Left ventricle myocardium inferior (tissue), 1 donor: ENCODE measurements at regions not wholly inside any gene's neighbourhood (a gene's known extent, or its start where the extent isn't known, plus 50 kb on each side); places are given as distances from the start of the nearest gene placed in this dataset.

ENCODE experiments used
- DNase-seq: peaks from one replicate; pipeline ENCODE4 v3.0.0-alpha.2; 2020
- H3K27ac ChIP-seq: fragments of 200-600 bp; replicated peaks from 2 replicates; pipeline ENCODE4 v1.8.0; 2021
- H3K27me3 ChIP-seq: fragments of 200-600 bp; 2 replicates; pipeline ENCODE4 v1.8.0; 2021; ENCODE audit warnings: low read depth
- H3K36me3 ChIP-seq: fragments of 200-600 bp; 2 replicates; pipeline ENCODE4 v1.8.0; 2021
- H3K4me1 ChIP-seq: fragments of 200-600 bp; 2 replicates; pipeline ENCODE4 v1.8.0; 2021
- H3K4me3 ChIP-seq: fragments of 200-600 bp; 2 replicates; pipeline ENCODE4 v1.8.0; 2021; ENCODE audit warnings: mild to moderate bottlenecking, moderate library complexity
- H3K9me3 ChIP-seq: fragments of 200-600 bp; replicated peaks from 2 replicates; pipeline ENCODE4 v1.8.0; 2021
- intact Hi-C: fragments of 100-400 bp; cut with micrococcal nuclease; formaldehyde crosslinking; loops from one replicate; pipeline ENCODE4 v1.11.0; 2022
- TF ChIP-seq, protein P1 (sequence below): fragments of 200-600 bp; IDR thresholded peaks from 2 replicates; pipeline ENCODE4 v1.8.0; 2021; ENCODE audit warnings: antibody characterized with exemption, mild to moderate bottlenecking, borderline replicate concordance
- donor health status: DM: no; HTN: yes; CAD: no; lungs with severe emphysema.

DNA sequence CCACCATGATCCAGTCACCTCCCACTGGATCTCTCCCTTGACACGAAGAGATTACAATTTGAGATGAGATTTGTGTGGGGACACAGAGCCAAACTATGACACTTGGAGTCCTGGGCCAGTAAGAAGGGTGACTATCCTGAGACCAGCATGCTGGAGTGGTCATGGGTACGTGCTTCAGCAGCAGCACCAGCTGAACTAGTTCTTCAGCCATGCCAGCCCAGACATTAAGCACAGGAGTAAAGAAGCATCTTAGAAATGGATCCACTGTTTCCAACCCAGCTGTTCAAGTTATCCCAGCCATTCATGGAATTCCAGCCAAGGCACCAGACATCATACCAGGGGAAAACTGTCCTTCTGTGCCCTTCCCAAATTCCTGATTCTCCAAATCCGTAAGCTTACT is 370.0 kb downstream of the MAFB start:
- H3K27ac ChIP-seq, result no peak overlapping the region
- no peaks in the 10 kb centered on the region for H3K36me3 ChIP-seq
- intact Hi-C loops, result no loop called here
- DNase-seq, result no peak
- H3K4me3 ChIP-seq, result no peak overlapping the region
- H3K9me3 ChIP-seq, result no peaks in the 10 kb centered on the region
- peaks cover 5% of the 10 kb centered on the region for H3K27me3 ChIP-seq
- H3K4me1 ChIP-seq, result no peaks in the 10 kb centered on the region
- TF ChIP-seq, protein P1, sequence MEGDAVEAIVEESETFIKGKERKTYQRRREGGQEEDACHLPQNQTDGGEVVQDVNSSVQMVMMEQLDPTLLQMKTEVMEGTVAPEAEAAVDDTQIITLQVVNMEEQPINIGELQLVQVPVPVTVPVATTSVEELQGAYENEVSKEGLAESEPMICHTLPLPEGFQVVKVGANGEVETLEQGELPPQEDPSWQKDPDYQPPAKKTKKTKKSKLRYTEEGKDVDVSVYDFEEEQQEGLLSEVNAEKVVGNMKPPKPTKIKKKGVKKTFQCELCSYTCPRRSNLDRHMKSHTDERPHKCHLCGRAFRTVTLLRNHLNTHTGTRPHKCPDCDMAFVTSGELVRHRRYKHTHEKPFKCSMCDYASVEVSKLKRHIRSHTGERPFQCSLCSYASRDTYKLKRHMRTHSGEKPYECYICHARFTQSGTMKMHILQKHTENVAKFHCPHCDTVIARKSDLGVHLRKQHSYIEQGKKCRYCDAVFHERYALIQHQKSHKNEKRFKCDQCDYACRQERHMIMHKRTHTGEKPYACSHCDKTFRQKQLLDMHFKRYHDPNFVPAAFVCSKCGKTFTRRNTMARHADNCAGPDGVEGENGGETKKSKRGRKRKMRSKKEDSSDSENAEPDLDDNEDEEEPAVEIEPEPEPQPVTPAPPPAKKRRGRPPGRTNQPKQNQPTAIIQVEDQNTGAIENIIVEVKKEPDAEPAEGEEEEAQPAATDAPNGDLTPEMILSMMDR, result no peak

DNA sequence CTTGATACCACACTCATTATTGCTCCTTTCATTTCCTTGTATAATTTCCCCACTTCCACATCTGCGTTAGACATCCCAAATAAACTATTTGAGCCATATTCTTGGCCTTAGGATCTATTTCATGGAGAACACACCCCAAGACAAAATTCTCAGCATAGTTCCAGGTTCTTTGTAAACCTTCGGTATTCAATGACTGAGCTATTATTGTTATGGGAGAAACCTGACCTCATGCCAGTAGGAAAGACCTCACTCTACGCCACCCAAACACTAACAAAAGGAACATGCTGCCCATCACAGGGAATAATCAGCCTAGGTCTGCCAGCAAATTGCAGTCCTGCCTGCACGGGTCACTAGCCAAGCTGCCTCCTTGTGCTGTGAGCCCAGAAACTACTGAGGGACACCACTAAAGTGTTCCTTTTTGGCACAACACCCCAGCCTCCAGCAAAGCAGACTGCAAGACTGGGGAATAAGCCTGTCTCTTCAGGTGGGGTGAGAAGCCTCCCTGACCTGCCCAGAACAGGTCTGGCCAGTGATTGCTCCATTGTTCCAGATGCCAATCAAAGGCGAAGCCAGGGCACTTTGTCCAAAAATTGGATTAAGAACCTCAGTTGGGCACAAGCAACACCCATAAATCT is 371.8 kb downstream of the MAFB start:
- Histone ChIP-seq H3K4me3 (no peak overlapping the region), H3K36me3 (no peaks in the 10 kb centered on the region), H3K27ac (no peak overlapping the region), H3K4me1 (no peaks in the 10 kb centered on the region), H3K27me3 (peaks cover 5% of the 10 kb centered on the region), H3K9me3 (no peaks in the 10 kb centered on the region)
- intact Hi-C loops, result no loop called here
- TF ChIP-seq, protein P1, result no peak
- no peak for DNase-seq

DNA sequence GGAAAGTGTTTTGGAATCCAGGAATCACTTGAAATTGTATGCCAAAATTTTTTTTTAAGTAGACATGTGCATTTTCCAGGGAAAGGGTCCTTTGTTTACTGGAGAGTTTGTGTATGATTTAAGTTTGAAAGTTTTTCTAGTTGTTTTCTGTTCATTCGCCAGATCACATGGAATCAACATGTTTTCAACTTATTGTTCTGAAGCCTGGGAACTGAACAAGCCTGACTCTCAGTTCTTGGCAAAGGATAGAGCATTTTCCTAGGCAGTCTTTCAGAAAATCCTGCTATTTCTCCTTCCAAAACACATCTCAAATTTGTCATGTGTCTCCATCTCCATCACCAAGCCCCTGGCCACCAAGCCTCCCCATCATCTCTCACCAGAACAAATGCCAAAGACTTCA is 374.8 kb downstream of the MAFB start:
- intact Hi-C loops, result no loop called here
- peak overlapping the region; percentile 59 for H3K27ac ChIP-seq
- no peaks in the 10 kb centered on the region for H3K36me3 ChIP-seq

DNA sequence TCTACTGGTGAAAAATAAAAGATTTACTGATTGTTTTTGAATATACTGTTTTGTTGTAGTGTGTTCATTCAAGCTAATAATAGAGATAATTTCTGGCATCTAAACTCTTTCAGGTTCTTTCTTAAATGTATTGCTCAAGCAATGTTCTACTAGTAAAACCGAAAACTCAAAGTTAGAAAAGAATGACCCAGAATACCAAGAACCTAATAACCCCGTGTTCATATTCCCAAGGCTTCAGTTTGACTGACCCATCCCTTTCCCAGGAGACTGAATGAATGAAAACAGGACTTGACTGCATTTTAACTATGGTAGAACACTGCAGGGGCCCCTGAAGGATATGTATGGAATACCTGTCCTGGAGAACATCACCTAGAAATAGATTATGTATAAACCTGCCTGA is 375.3 kb downstream of the MAFB start:
- Histone ChIP-seq H3K9me3 (no peaks in the 10 kb centered on the region), H3K27me3 (peaks cover 5% of the 10 kb centered on the region), H3K4me3 (no peak overlapping the region), H3K36me3 (no peaks in the 10 kb centered on the region), H3K27ac (peak overlapping the region; percentile 59), H3K4me1 (no peaks in the 10 kb centered on the region)
- intact Hi-C loops, result no loop called here
- DNase-seq, result no peak
- TF ChIP-seq, protein P1, result no peak

More for the DNA sequence above, 374.8 kb downstream of the MAFB start:
- TF ChIP-seq, protein P1, result no peak
- peaks cover 5% of the 10 kb centered on the region for H3K27me3 ChIP-seq
- DNase-seq, result no peak
- no peaks in the 10 kb centered on the region for H3K9me3 ChIP-seq
- no peak overlapping the region for H3K4me3 ChIP-seq
- H3K4me1 ChIP-seq, result no peaks in the 10 kb centered on the region

DNA sequence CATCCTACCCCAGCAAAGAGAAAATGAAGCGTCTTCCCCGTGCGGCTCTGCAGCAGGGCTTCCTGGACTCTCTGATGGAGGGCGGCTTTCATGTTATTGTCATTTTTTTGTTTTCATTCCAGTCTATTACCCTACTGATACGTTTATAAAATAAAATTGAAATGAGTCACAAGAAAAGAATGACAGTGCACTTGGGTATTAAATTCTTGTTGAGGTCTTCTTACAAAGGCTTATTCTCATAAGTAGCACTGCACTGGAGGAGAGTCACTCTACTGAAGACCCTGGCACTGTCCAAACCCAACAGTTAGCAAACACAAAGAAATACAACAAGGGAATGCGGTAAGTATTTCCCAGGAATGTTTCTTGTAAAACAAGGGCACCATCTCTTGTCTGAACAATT is 379.3 kb downstream of the MAFB start:
- TF ChIP-seq, protein P1, result no peak
- no peaks in the 10 kb centered on the region for H3K4me1 ChIP-seq
- H3K36me3 ChIP-seq, result no peaks in the 10 kb centered on the region
- DNase-seq, result no peak
- no peak overlapping the region for H3K4me3 ChIP-seq
- no peak overlapping the region for H3K27ac ChIP-seq
- intact Hi-C loops, result no loop called here
- no peaks in the 10 kb centered on the region for H3K27me3 ChIP-seq
- no peaks in the 10 kb centered on the region for H3K9me3 ChIP-seq
